Body of pancreas (tissue), 4 donors: ENCODE measurements at regions not wholly inside any gene's neighbourhood (a gene's known extent, or its start where the extent isn't known, plus 50 kb on each side); places are given as distances from the start of the nearest gene placed in this dataset.

Source experiments
- POLR2A ChIP-seq, 3 donors: fragments of 450-650 bp; IDR thresholded peaks; one replicate each; pipeline ENCODE4 v1.6.1; 2016; ENCODE audit warnings: antibody characterized with exemption in 3 of 3, mild to moderate bottlenecking in 2 of 3
- TF ChIP-seq, protein P1 (sequence below), 7 experiments: fragments of 450-650 bp in 4 of 7; fragments of 200-600 bp in 3 of 7; sonication (generic) in 3 of 7; IDR thresholded peaks; one replicate each; pipeline ENCODE4 v1.5.1; 2016 to 2019; ENCODE audit warnings: antibody characterized with exemption in 7 of 7

DNA sequence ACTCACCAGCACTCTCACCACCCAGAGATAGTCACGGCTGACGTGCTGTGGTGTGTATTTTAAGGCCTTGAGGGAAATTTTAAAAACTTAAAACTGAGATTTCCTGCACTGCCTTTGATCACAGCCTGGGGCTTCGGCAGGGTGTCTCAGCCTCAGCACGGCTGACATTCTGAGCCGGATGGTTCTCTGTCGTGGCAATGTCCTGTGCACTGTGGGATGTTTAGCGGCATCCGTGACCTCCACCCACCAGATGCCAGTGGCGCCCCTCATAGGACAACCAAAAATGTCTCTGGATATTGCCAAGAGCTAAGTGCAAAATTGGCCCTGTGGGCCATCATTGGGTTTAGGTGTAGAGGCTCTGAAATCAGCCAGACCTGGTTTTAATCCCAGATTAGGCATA is 142.2 kb upstream of the KCNG1 start:
- TF ChIP-seq, protein P1, sequence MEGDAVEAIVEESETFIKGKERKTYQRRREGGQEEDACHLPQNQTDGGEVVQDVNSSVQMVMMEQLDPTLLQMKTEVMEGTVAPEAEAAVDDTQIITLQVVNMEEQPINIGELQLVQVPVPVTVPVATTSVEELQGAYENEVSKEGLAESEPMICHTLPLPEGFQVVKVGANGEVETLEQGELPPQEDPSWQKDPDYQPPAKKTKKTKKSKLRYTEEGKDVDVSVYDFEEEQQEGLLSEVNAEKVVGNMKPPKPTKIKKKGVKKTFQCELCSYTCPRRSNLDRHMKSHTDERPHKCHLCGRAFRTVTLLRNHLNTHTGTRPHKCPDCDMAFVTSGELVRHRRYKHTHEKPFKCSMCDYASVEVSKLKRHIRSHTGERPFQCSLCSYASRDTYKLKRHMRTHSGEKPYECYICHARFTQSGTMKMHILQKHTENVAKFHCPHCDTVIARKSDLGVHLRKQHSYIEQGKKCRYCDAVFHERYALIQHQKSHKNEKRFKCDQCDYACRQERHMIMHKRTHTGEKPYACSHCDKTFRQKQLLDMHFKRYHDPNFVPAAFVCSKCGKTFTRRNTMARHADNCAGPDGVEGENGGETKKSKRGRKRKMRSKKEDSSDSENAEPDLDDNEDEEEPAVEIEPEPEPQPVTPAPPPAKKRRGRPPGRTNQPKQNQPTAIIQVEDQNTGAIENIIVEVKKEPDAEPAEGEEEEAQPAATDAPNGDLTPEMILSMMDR (IDR thresholded peaks at IDR 0.05): no peak
- TF ChIP-seq POLR2A (IDR thresholded peaks at IDR 0.05): no peak
